Esophagus (tissue), 2 donors: ENCODE measurements at regions not wholly inside any gene's neighbourhood (a gene's known extent, or its start where the extent isn't known, plus 50 kb on each side); places are given as distances from the start of the nearest gene placed in this dataset.

Source experiments
- H3K27ac ChIP-seq, 2 donors: one replicate each; pipeline ENCODE4 v1.5.1; 2013; ENCODE audit warnings: low read depth in 2 of 2, mild to moderate bottlenecking in 2 of 2, inconsistent platforms in 1 of 2, low read length in 1 of 2, moderate library complexity in 1 of 2
- H3K27me3 ChIP-seq, 2 donors: one replicate each; pipeline ENCODE4 v1.6.1; 2013; ENCODE audit warnings: low read length in 2 of 2, control low read depth in 1 of 2, mild to moderate bottlenecking in 1 of 2; ENCODE audit not compliant: insufficient read depth in 2 of 2, control insufficient read depth in 1 of 2
- H3K36me3 ChIP-seq, 2 donors: one replicate each; pipeline ENCODE4 v1.6.1; 2013; ENCODE audit warnings: low read length in 1 of 2; ENCODE audit not compliant: control insufficient read depth in 2 of 2, insufficient read depth in 2 of 2
- H3K4me1 ChIP-seq, 2 donors: one replicate each; pipeline ENCODE4 v1.6.1; 2013; ENCODE audit warnings: low read length in 1 of 2; ENCODE audit not compliant: control insufficient read depth in 2 of 2, insufficient read depth in 2 of 2
- H3K4me3 ChIP-seq, 2 donors: one replicate each; pipeline ENCODE4 v1.5.1; 2013; ENCODE audit warnings: low read length in 2 of 2, mild to moderate bottlenecking in 2 of 2, low read depth in 1 of 2, moderate library complexity in 1 of 2
- H3K9me3 ChIP-seq, 2 donors: one replicate each; pipeline ENCODE4 v1.6.1; 2013; ENCODE audit warnings: mild to moderate bottlenecking in 2 of 2, low read depth in 1 of 2, low read length in 1 of 2, moderate library complexity in 1 of 2; ENCODE audit not compliant: control insufficient read depth in 2 of 2, insufficient read depth in 1 of 2
- WGBS, 2 donors: extraction: QIAGEN DNeasy Blood & Tissue Kit; methylation state at CpG; one replicate each; pipeline ENCODE4 v1.1.7; 2013; 5-methylcytosine and 5-hydroxymethylcytosine counted together
- donor health status: healthy with polysubstance abuse.
- donor health status: Bipolar disorder and iron deficiency.

GRCh38 chr1:229059671-229060539, 211.0 kb upstream of the RAB4A start:
- Histone ChIP-seq H3K9me3 (no peaks in the 10 kb centered on the region), H3K27ac (no peak overlapping the region), H3K27me3 (no peaks in the 10 kb centered on the region), H3K4me3 (no peak overlapping the region), H3K36me3 (no peaks in the 10 kb centered on the region), H3K4me1 (peaks cover 4 to 10% of the 10 kb centered on the region in 2 donors)
- 18 to 27% methylated on average over 9 of the region's 9 CpGs for WGBS, 2 donors

GRCh38 chr1:229062135-229062534, 208.8 kb upstream of the RAB4A start:
- Histone ChIP-seq H3K36me3 (no peaks in the 10 kb centered on the region), H3K4me1 (peaks cover 4 to 10% of the 10 kb centered on the region in 2 donors), H3K9me3 (no peaks in the 10 kb centered on the region), H3K27ac (no peak overlapping the region), H3K27me3 (no peaks in the 10 kb centered on the region), H3K4me3 (no peak overlapping the region)
- 49 to 56% methylated on average over 5 of the region's 5 CpGs for WGBS, 2 donors

- no peaks in the 10 kb centered on the region for H3K9me3 ChIP-seq
- H3K4me1 ChIP-seq = peaks cover 4 to 14% of the 10 kb centered on the region in 2 donors
- no peak overlapping the region for H3K4me3 ChIP-seq
- H3K36me3 ChIP-seq = no peaks in the 10 kb centered on the region
- H3K27me3 ChIP-seq = no peaks in the 10 kb centered on the region
- H3K27ac ChIP-seq = no peak overlapping the region
- WGBS, 2 donors = 90 to 95% methylated on average over 5 of the region's 5 CpGs
Observed at GRCh38 chr1:229063154-229063773, 207.6 kb upstream of the RAB4A start.

- WGBS, 2 donors = 59 to 65% methylated on average over 12 of the region's 12 CpGs
- peaks cover 3 to 9% of the 10 kb centered on the region in 2 donors for H3K4me1 ChIP-seq
- no peak overlapping the region for H3K27ac ChIP-seq
- H3K9me3 ChIP-seq = no peaks in the 10 kb centered on the region
- no peaks in the 10 kb centered on the region for H3K36me3 ChIP-seq
- no peak overlapping the region for H3K4me3 ChIP-seq
- no peaks in the 10 kb centered on the region for H3K27me3 ChIP-seq
Observed at GRCh38 chr1:229064320-229065168, 206.4 kb upstream of the RAB4A start.

- H3K36me3 ChIP-seq = no peaks in the 10 kb centered on the region
- WGBS, 2 donors = 78 to 90% methylated on average over 3 of the region's 3 CpGs
- no peaks in the 10 kb centered on the region for H3K9me3 ChIP-seq
- no peak overlapping the region for H3K27ac ChIP-seq
- peaks cover 3 to 13% of the 10 kb centered on the region in 2 donors for H3K4me1 ChIP-seq
- H3K4me3 ChIP-seq = no peak overlapping the region
- H3K27me3 ChIP-seq = no peaks in the 10 kb centered on the region
Observed at GRCh38 chr1:229065613-229066012, 205.3 kb upstream of the RAB4A start.

- Histone ChIP-seq H3K9me3 (no peaks in the 10 kb centered on the region), H3K4me1 (peaks cover 3 to 13% of the 10 kb centered on the region in 2 donors), H3K27ac (no peak overlapping the region), H3K27me3 (no peaks in the 10 kb centered on the region), H3K36me3 (no peaks in the 10 kb centered on the region), H3K4me3 (no peak overlapping the region)
- 74% methylated on average over 3 of the region's 3 CpGs for WGBS, 2 donors
Observed at GRCh38 chr1:229066591-229066990, 204.3 kb upstream of the RAB4A start.

- Histone ChIP-seq H3K4me1 (peaks cover 3 to 13% of the 10 kb centered on the region in 2 donors), H3K4me3 (no peak overlapping the region), H3K27ac (no peak overlapping the region), H3K36me3 (no peaks in the 10 kb centered on the region), H3K9me3 (no peaks in the 10 kb centered on the region), H3K27me3 (no peaks in the 10 kb centered on the region)
- 91% methylated on average over 5 of the region's 5 CpGs for WGBS, 2 donors
Observed at GRCh38 chr1:229067546-229067945, 203.4 kb upstream of the RAB4A start.

GRCh38 chr1:229068270-229068987, 202.5 kb upstream of the RAB4A start:
- no peak overlapping the region for H3K4me3 ChIP-seq
- H3K4me1 ChIP-seq = peaks cover 3 to 13% of the 10 kb centered on the region in 2 donors
- 48 to 49% methylated on average over 7 of the region's 7 CpGs for WGBS, 2 donors
- no peaks in the 10 kb centered on the region for H3K27me3 ChIP-seq
- H3K9me3 ChIP-seq = no peaks in the 10 kb centered on the region
- H3K27ac ChIP-seq = no peak overlapping the region
- H3K36me3 ChIP-seq = no peaks in the 10 kb centered on the region

GRCh38 chr1:229069176-229069575, 201.7 kb upstream of the RAB4A start:
- Histone ChIP-seq H3K27me3 (no peaks in the 10 kb centered on the region), H3K4me1 (peaks cover 3 to 13% of the 10 kb centered on the region in 2 donors), H3K9me3 (no peaks in the 10 kb centered on the region), H3K27ac (no peak overlapping the region), H3K4me3 (no peak overlapping the region), H3K36me3 (no peaks in the 10 kb centered on the region)
